ENCODE measurements at regions not wholly inside any gene's neighbourhood (a gene's known extent, or its start where the extent isn't known, plus 50 kb on each side); places are given as distances from the start of the nearest gene placed in this dataset.
"Not testable (repeated sequence)": the region's sequence is repeated elsewhere in the genome, so short reads cannot be mapped to it uniquely, and the experiment has no call there.

DNA sequence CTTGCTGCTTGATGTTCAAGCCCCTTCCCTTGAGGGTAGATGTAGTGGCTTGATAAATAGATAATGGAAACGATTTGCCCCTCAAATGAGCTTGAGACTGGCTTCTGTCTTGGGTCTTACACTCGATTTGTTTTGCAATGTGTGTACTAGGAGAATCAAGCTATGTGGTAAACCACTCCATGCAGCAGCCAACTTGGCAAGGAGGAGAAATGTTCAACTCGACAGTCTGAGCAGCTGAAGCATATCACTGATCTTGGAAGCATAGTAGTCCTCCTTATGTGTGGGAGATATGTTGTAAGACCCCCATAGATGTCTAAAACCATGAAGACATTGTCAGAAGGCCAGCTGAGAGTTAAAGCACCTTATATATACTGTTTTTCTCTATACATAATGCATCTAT is 125.3 kb downstream of the CCNG2 start:
- Mint-ChIP-seq H3K27me3 (ENCODE audit: unreplicated experiment) (no peaks in the 10 kb centered on the region), H3K9me3 (ENCODE audit: unreplicated experiment) (no peaks in the 10 kb centered on the region), H3K36me3 (ENCODE audit: low read depth, unreplicated experiment) (no peaks in the 10 kb centered on the region), H3K27ac (ENCODE audit: unreplicated experiment) (no peak overlapping the region), H3K4me3 (ENCODE audit: unreplicated experiment) (no peak overlapping the region), H3K4me1 (ENCODE audit: unreplicated experiment) (no peaks in the 10 kb centered on the region)
- DNase-seq (ENCODE audit: low spot score) = no peak
- TF ChIP-seq, protein P1, sequence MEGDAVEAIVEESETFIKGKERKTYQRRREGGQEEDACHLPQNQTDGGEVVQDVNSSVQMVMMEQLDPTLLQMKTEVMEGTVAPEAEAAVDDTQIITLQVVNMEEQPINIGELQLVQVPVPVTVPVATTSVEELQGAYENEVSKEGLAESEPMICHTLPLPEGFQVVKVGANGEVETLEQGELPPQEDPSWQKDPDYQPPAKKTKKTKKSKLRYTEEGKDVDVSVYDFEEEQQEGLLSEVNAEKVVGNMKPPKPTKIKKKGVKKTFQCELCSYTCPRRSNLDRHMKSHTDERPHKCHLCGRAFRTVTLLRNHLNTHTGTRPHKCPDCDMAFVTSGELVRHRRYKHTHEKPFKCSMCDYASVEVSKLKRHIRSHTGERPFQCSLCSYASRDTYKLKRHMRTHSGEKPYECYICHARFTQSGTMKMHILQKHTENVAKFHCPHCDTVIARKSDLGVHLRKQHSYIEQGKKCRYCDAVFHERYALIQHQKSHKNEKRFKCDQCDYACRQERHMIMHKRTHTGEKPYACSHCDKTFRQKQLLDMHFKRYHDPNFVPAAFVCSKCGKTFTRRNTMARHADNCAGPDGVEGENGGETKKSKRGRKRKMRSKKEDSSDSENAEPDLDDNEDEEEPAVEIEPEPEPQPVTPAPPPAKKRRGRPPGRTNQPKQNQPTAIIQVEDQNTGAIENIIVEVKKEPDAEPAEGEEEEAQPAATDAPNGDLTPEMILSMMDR (IDR thresholded peaks at IDR 0.05; ENCODE audit: unreplicated experiment) = no peak

DNA sequence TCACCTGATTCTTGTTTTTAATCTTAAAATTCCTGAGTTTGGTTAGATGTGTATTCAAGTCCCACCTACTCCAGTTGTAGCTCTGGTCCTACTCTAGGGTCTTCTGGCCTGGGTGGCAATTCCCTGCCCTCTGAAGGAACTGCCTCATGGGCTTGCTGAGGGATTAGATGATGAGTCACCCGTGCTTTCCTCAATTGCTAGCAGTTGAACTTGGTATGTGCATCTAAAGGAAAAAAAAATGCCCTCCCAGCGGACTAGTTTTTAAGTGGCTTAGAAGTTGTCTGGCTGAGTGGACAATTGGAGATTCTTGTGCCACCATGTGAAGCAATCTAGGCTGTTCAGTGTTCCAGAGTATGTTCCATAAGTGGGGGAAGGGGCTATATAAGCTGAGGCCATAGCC is 127.0 kb downstream of the CCNG2 start:
- TF ChIP-seq, protein P1 (IDR thresholded peaks at IDR 0.05; ENCODE audit: unreplicated experiment) = no peak
- no peaks in the 10 kb centered on the region for H3K4me1 Mint-ChIP-seq (ENCODE audit: unreplicated experiment)
- no peaks in the 10 kb centered on the region for H3K27me3 Mint-ChIP-seq (ENCODE audit: unreplicated experiment)
- H3K36me3 Mint-ChIP-seq (ENCODE audit: low read depth, unreplicated experiment) = no peaks in the 10 kb centered on the region
- no peak for DNase-seq (ENCODE audit: low spot score)
- H3K4me3 Mint-ChIP-seq (ENCODE audit: unreplicated experiment) = no peak overlapping the region
- H3K9me3 Mint-ChIP-seq (ENCODE audit: unreplicated experiment) = no peaks in the 10 kb centered on the region
- no peak overlapping the region for H3K27ac Mint-ChIP-seq (ENCODE audit: unreplicated experiment)

DNA sequence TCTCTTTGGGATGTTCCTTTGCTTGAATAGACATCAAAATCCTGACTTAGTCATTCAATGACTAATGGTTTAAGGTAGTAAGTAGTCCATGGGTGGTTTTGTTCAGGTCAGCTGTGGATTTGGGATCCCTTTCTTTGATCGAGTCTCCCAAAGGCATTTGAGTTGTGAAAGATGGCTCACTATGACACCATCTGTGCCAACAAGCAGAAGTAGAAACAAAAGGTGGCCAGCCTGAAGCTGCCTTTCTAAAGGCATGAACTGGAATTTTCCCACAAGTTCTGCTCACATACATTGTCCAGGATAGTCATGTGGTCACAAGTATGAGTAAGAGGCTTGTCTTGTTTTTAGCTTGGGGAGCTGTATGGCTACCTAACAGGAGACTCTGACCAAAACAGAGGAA is 129.9 kb downstream of the CCNG2 start:
- Mint-ChIP-seq H3K27me3 (ENCODE audit: unreplicated experiment) (no peaks in the 10 kb centered on the region), H3K36me3 (ENCODE audit: low read depth, unreplicated experiment) (no peaks in the 10 kb centered on the region), H3K4me1 (ENCODE audit: unreplicated experiment) (no peaks in the 10 kb centered on the region), H3K4me3 (ENCODE audit: unreplicated experiment) (no peak overlapping the region), H3K9me3 (ENCODE audit: unreplicated experiment) (no peaks in the 10 kb centered on the region), H3K27ac (ENCODE audit: unreplicated experiment) (no peak overlapping the region)
- DNase-seq (ENCODE audit: low spot score) = no peak
- TF ChIP-seq, protein P1 (IDR thresholded peaks at IDR 0.05; ENCODE audit: unreplicated experiment) = no peak

DNA sequence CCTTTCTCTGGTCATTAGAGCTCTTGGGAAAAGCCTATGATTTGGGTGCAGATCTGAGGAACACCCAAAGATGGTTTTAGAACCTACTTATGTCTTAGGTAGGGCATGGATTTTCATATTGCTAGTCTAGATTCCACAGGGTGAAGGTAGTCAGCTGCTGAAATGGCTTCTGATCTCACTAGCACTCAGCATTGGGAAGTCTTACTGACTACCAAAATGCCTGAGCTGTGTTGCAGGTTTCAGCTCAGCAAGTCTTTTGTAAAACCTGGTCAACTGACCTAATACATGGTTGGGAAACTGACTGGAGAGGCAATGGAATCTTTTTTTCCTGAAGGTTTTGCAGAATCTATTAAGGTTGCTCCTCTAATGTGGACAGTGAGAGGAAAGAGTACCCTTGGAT is 136.4 kb downstream of the CCNG2 start:
- Mint-ChIP-seq H3K9me3 (ENCODE audit: unreplicated experiment) (no peaks in the 10 kb centered on the region), H3K27me3 (ENCODE audit: unreplicated experiment) (peaks cover 2% of the 10 kb centered on the region), H3K4me1 (ENCODE audit: unreplicated experiment) (no peaks in the 10 kb centered on the region), H3K4me3 (ENCODE audit: unreplicated experiment) (no peak overlapping the region), H3K27ac (ENCODE audit: unreplicated experiment) (no peak overlapping the region), H3K36me3 (ENCODE audit: low read depth, unreplicated experiment) (no peaks in the 10 kb centered on the region)
- TF ChIP-seq, protein P1 (IDR thresholded peaks at IDR 0.05; ENCODE audit: unreplicated experiment) = no peak
- DNase-seq (ENCODE audit: low spot score) = no peak

DNA sequence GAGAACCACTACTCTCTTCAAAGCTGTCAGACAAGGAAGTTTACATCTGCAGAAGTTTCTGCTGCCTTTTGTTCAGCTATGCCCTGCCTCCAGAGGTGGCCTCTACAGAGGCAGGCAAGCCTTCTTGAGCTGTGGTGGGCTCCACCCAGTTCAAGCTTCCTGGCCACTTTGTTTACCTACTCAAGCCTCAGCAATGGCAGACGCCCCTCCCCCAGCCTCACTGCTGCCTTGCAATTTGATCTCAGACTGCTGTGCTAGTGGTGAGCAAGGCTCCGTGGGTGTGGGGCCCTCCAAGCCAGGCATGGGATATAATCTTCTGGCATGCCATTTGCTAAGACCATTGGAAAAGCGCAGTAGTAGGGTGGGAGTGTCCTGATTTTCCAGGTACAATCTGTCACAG is 144.0 kb downstream of the CCNG2 start:
- H3K27me3 Mint-ChIP-seq (ENCODE audit: unreplicated experiment); H3K4me3 Mint-ChIP-seq (ENCODE audit: unreplicated experiment); H3K27ac Mint-ChIP-seq (ENCODE audit: unreplicated experiment); DNase-seq (ENCODE audit: low spot score); H3K4me1 Mint-ChIP-seq (ENCODE audit: unreplicated experiment); H3K36me3 Mint-ChIP-seq (ENCODE audit: low read depth, unreplicated experiment); H3K9me3 Mint-ChIP-seq (ENCODE audit: unreplicated experiment): not testable (repeated sequence)

DNA sequence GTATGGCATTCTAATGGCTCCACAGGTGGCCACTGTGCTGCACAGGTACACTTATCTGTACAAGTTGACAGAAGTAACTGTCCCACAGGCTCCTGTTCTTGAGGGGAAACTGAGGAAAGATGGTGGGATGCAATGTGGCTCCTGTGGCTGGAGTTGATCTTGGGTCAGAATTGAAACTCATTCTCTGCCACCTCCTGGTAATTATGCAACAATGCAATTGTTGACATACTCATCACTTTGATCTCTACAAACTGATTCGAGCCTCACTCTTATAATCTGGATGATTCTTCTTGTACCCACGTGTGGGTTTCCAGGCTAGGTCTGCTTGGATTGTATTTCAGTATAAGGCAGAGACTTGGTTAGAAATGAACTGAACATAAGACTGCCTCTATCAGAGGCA is 148.8 kb downstream of the CCNG2 start:
- TF ChIP-seq, protein P1 (IDR thresholded peaks at IDR 0.05; ENCODE audit: unreplicated experiment) = no peak
- Mint-ChIP-seq H3K27ac (ENCODE audit: unreplicated experiment) (no peak overlapping the region), H3K9me3 (ENCODE audit: unreplicated experiment) (no peaks in the 10 kb centered on the region), H3K36me3 (ENCODE audit: low read depth, unreplicated experiment) (no peaks in the 10 kb centered on the region), H3K4me3 (ENCODE audit: unreplicated experiment) (no peak overlapping the region), H3K27me3 (ENCODE audit: unreplicated experiment) (no peaks in the 10 kb centered on the region), H3K4me1 (ENCODE audit: unreplicated experiment) (no peaks in the 10 kb centered on the region)
- DNase-seq (ENCODE audit: low spot score) = no peak

Data from endothelial cell (in vitro differentiated cells).